DND-41 (cell line): ENCODE measurements at regions not wholly inside any gene's neighbourhood (a gene's known extent, or its start where the extent isn't known, plus 50 kb on each side); places are given as distances from the start of the nearest gene placed in this dataset.

Experiments used
- EZH2 ChIP-seq: IDR thresholded peaks from 3 replicates; pipeline ENCODE4 v1.6.1; 2012; ENCODE audit warnings: borderline replicate concordance, low read depth, mild to moderate bottlenecking, moderate library complexity, low read length, inconsistent platforms; ENCODE audit not compliant: severe bottlenecking
- TF ChIP-seq, protein P1 (sequence below): IDR thresholded peaks from 2 replicates; pipeline ENCODE4 v1.5.1; 2012; ENCODE audit warnings: borderline replicate concordance, low read length, moderate library complexity, mild to moderate bottlenecking; ENCODE audit not compliant: poor library complexity, severe bottlenecking; ENCODE audit errors: extremely low read depth

DNA sequence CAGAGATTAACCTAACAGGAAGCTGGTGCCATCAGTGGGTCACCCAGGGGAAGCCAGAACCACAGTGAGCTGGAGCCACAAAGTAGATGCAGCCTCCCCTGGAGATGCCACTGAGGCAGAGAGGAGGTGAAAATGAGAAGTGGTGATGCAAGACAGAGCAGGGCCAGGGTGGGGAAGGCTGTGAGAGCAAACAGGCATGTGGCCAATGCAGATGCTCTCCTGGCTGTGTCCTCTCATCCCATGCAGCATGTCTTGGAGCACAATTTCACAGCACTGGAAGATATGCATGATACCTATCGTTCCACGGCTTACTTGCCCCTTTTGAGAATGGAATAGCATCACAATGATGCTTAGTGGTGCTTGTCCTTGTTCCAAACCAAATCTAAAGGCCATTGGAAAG lies 126.3 kb downstream of the ABHD5 start:
- TF ChIP-seq, protein P1, sequence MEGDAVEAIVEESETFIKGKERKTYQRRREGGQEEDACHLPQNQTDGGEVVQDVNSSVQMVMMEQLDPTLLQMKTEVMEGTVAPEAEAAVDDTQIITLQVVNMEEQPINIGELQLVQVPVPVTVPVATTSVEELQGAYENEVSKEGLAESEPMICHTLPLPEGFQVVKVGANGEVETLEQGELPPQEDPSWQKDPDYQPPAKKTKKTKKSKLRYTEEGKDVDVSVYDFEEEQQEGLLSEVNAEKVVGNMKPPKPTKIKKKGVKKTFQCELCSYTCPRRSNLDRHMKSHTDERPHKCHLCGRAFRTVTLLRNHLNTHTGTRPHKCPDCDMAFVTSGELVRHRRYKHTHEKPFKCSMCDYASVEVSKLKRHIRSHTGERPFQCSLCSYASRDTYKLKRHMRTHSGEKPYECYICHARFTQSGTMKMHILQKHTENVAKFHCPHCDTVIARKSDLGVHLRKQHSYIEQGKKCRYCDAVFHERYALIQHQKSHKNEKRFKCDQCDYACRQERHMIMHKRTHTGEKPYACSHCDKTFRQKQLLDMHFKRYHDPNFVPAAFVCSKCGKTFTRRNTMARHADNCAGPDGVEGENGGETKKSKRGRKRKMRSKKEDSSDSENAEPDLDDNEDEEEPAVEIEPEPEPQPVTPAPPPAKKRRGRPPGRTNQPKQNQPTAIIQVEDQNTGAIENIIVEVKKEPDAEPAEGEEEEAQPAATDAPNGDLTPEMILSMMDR = no peak
- TF ChIP-seq EZH2 = no peak
